Left lung (tissue), 4 donors: ENCODE measurements at regions not wholly inside any gene's neighbourhood (a gene's known extent, or its start where the extent isn't known, plus 50 kb on each side); places are given as distances from the start of the nearest gene placed in this dataset.
"Not testable (repeated sequence)": the region's sequence is repeated elsewhere in the genome, so short reads cannot be mapped to it uniquely, and the experiment has no call there.

Source experiments
- ATAC-seq: fragments of 200-7000 bp; cut with Tn5 transposase; one replicate; pipeline ENCODE4 v1.9.1; 2020; ENCODE audit warnings: moderate library complexity
- DNase-seq, 4 donors: peaks; one replicate each; pipeline ENCODE4 v3.0.0-alpha.2; 2013 to 2020
- H3K27ac ChIP-seq, 2 donors: fragments of 200-600 bp; sonication (generic) in 1 of 2; one replicate each; pipeline versions ENCODE4 v1.5.0 to v1.8.0; 2020 to 2021
- H3K27me3 ChIP-seq, 2 donors: fragments of 200-600 bp; sonication (generic) in 1 of 2; one replicate each; pipeline versions ENCODE4 v1.5.0 to v1.8.0; 2020 to 2021
- H3K36me3 ChIP-seq, 2 donors: fragments of 200-600 bp; sonication (generic) in 1 of 2; one replicate each; pipeline versions ENCODE4 v1.5.0 to v1.8.0; 2020 to 2021
- H3K4me1 ChIP-seq, 2 donors: fragments of 200-600 bp; one replicate each; pipeline ENCODE4 v1.8.0; 2021
- H3K4me3 ChIP-seq, 2 donors: fragments of 200-600 bp; sonication (generic) in 1 of 2; one replicate each; pipeline versions ENCODE4 v1.5.0 to v1.8.0; 2020 to 2021; ENCODE audit warnings: mild to moderate bottlenecking in 1 of 2
- H3K9me3 ChIP-seq, 2 donors: fragments of 200-600 bp; sonication (generic) in 1 of 2; one replicate each; pipeline versions ENCODE4 v1.5.0 to v1.8.0; 2020 to 2021
- intact Hi-C, 2 donors: fragments of 100-400 bp; cut with DNase I; formaldehyde crosslinking; loops; one replicate each; pipeline versions ENCODE4 v1.11.2 to v1.14.2; 2022
- TF ChIP-seq, protein P1 (sequence below), 2 donors: fragments of 200-600 bp; sonication (generic) in 1 of 2; IDR thresholded peaks; one replicate each; pipeline versions ENCODE4 v1.5.0 to v1.8.0; 2021; ENCODE audit warnings: antibody characterized with exemption in 2 of 2
- donor health status: DM: no; HTN: yes; CAD: no.
- donor health status: DM: no; HTN: no; CAD: no.

DNA sequence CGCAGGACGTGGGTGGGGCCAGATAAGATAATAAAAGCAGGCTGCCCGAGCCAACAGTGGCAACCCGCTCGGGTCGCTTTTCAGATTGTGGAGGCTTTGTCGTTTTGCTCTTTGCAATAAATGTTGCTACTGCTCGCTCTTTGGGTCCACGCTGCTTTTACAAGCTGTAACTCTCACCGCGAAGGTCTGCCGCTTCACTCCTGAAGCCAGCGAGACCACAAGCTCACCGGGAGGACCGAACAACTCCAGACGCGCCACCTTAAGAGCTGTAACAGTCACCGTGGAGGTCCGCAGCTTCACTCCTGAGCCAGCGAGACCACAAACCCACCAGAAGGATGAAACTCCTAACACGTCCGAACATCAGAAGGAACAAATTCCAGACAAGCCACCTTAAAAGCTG lies 286.6 kb upstream of the MAGI2 start:
- intact Hi-C loops, result no loop called here
- H3K4me3 ChIP-seq, result no peak overlapping the region

DNA sequence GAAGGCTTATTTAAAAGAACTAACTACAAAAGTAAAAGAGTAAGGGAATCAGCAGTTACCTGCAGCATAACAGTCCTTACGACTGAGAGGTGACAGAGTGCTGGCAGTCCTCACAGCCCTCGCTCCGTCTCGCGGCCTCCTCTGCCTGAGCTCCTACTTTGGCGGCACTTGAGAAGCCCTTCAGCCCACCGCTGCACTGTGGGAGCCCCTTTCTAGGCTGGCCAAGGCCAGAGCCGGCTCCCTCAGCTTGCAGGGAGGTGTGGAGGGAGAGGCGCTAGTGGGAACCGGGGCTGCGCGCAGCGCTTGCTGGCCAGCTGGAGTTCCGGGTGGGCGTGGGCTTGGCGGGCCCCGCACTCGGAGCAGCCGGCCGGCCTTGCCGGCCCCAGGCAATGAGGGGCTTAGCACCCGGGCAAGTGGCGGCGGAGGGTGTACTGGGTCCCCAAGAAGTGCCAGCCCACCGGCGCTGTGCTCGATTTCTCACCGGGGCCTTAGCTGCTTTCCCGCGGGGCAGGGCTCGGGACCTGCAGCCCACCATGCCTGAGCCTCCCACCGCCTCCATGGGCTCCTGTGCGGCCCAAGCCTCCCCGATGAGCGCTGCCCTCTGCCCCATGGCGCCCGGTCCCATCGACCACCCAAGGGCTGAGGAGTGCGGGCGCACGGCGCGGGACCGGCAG lies 285.7 kb upstream of the MAGI2 start:
- H3K4me1 ChIP-seq, H3K9me3 ChIP-seq, intact Hi-C loops, H3K4me3 ChIP-seq, H3K27me3 ChIP-seq, ATAC-seq, H3K27ac ChIP-seq, H3K36me3 ChIP-seq: not testable (repeated sequence)
- DNase-seq, result peak in 1 of 4 donors; percentile 59

More for the DNA sequence above, 286.6 kb upstream of the MAGI2 start:
- Histone ChIP-seq H3K9me3 (peaks cover 0 to 4% of the 10 kb centered on the region in 2 donors), H3K36me3 (no peaks in the 10 kb centered on the region), H3K27me3 (no peaks in the 10 kb centered on the region), H3K4me1 (no peaks in the 10 kb centered on the region), H3K27ac (no peak overlapping the region)
- DNase-seq (peak in 1 of 4 donors; percentile 58), ATAC-seq (no peak)
- TF ChIP-seq, protein P1, sequence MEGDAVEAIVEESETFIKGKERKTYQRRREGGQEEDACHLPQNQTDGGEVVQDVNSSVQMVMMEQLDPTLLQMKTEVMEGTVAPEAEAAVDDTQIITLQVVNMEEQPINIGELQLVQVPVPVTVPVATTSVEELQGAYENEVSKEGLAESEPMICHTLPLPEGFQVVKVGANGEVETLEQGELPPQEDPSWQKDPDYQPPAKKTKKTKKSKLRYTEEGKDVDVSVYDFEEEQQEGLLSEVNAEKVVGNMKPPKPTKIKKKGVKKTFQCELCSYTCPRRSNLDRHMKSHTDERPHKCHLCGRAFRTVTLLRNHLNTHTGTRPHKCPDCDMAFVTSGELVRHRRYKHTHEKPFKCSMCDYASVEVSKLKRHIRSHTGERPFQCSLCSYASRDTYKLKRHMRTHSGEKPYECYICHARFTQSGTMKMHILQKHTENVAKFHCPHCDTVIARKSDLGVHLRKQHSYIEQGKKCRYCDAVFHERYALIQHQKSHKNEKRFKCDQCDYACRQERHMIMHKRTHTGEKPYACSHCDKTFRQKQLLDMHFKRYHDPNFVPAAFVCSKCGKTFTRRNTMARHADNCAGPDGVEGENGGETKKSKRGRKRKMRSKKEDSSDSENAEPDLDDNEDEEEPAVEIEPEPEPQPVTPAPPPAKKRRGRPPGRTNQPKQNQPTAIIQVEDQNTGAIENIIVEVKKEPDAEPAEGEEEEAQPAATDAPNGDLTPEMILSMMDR (IDR thresholded peaks at IDR 0.05), result no peak

DNA sequence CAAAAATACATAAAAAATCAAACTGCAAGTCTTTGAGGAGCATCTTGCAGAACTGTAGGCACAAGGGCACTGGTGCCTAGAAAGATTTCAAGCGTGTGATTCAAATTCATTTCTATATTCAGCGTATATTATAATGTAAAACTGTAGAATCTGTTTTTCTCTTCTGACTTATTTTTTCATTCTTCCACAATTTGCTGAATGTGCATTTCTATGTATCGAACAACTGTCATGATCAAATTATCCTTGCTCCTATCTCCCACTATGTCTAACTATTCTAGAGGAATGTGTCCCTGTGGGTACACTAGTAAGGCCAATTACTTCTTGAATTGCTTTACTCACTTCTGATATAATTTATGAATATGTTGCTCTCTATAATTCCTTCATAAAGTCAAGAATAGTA lies 283.0 kb upstream of the MAGI2 start:
- Histone ChIP-seq H3K4me1 (no peaks in the 10 kb centered on the region), H3K27me3 (no peaks in the 10 kb centered on the region), H3K36me3 (no peaks in the 10 kb centered on the region), H3K4me3 (no peak overlapping the region), H3K9me3 (peaks cover 0 to 28% of the 10 kb centered on the region in 2 donors), H3K27ac (no peak overlapping the region)
- intact Hi-C loops, result no loop called here
- DNase-seq, result no peak
- ATAC-seq, result no peak
- TF ChIP-seq, protein P1 (IDR thresholded peaks at IDR 0.05), result no peak

DNA sequence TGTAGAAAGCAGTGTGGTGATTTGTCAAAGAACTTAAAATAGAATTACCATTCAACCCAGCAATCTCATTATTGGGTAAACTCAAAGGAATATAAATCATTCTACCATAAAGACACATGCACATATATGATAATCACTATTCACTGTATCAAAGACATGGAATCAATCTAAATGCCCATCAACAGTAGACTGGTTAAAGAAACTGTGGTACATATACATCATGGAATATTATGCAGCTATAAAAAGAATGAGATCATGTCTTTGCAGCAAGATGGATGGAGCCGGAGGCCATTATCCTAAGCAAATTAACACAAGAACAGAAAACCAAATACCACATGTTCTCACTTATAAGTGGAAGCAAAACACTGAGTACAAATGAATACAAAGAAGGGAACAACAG lies 281.5 kb upstream of the MAGI2 start:
- Histone ChIP-seq H3K27me3 (no peaks in the 10 kb centered on the region), H3K4me3 (no peak overlapping the region), H3K27ac (no peak overlapping the region), H3K36me3 (no peaks in the 10 kb centered on the region), H3K9me3 (peaks cover 0 to 33% of the 10 kb centered on the region in 2 donors), H3K4me1 (no peaks in the 10 kb centered on the region)
- DNase-seq, result no peak
- TF ChIP-seq, protein P1 (IDR thresholded peaks at IDR 0.05), result no peak
- intact Hi-C loops, result no loop called here
- ATAC-seq, result no peak

DNA sequence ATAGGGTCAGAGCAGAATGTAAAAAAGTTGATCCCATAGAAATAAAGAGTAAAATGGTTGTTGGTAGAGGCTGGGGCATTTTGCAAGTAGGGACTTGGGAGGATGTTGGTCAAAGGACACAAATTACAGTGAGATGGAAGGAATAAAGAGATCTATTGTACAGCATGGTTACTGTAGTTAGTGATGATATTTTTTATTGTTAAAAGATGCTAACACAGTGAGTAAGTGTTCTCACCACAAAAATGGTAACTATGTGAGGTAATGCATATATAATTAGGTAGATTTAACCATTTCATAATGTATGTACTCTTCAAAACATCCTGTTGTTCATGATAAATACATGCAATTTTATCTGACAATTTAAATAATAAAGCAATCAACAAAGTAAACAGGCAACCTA lies 280.7 kb upstream of the MAGI2 start:
- TF ChIP-seq, protein P1 (IDR thresholded peaks at IDR 0.05), result no peak
- ATAC-seq (no peak), DNase-seq (no peak)
- H3K4me1 ChIP-seq, result no peaks in the 10 kb centered on the region
- H3K36me3 ChIP-seq, result no peaks in the 10 kb centered on the region
- H3K4me3 ChIP-seq, result no peak overlapping the region
- intact Hi-C loops, result no loop called here
- H3K27ac ChIP-seq, result no peak overlapping the region
- no peaks in the 10 kb centered on the region for H3K27me3 ChIP-seq
- peaks cover 0 to 32% of the 10 kb centered on the region in 2 donors for H3K9me3 ChIP-seq

DNA sequence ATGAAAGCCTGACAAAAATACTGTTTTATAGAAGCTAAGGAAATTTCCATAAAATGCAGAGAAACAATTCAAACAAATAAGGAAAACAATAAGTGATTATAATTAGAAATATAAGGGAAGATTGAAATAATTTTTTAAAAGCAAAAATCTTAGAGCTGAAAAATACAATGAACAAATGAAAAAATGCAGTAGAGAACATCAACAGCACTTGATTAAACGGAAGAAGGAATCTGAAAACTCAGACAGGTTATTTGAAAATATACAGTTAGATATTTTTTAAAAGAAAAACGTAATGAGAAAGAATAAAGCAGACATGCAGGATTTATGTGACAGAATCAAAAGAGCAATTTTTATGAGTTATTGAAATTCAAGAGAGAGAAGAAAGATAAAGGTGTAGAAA lies 279.1 kb upstream of the MAGI2 start:
- no peaks in the 10 kb centered on the region for H3K36me3 ChIP-seq
- no peak for ATAC-seq
- no peaks in the 10 kb centered on the region for H3K4me1 ChIP-seq
- no peaks in the 10 kb centered on the region for H3K27me3 ChIP-seq
- intact Hi-C loops, result no loop called here
- H3K9me3 ChIP-seq, result peaks cover 0 to 32% of the 10 kb centered on the region in 2 donors
- TF ChIP-seq, protein P1 (IDR thresholded peaks at IDR 0.05), result no peak
- H3K27ac ChIP-seq, result no peak overlapping the region
- DNase-seq, result no peak
- H3K4me3 ChIP-seq, result no peak overlapping the region
